ENCODE measurements at regions not wholly inside any gene's neighbourhood (a gene's known extent, or its start where the extent isn't known, plus 50 kb on each side); places are given as distances from the start of the nearest gene placed in this dataset.
"Not testable (repeated sequence)": the region's sequence is repeated elsewhere in the genome, so short reads cannot be mapped to it uniquely, and the experiment has no call there.

- H3K36me3 ChIP-seq (ENCODE audit: insufficient read depth, low read length): no peaks in the 10 kb centered on the region
Observed at GRCh38 chr1:213419401-213420030, 368.5 kb downstream of the RPS6KC1 start.

DNA sequence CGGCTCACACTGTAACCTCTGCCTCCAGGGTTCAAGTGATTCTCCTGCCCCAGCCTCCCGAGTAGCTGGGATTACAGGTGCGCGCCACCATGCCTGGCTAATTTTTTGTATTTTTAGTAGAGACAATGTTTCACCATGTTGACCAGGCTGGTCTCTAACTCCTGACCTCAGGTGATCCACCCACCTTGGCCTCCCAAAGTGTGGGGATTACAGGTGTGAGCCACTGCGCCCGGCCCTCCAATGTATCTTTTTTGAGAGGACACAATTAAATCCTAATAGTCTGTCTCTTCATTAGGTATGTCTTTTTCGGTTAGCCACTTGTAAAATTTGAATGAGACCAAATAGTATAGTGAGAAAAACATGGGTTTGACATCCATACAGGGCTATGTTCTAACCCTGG, 370.1 kb downstream of the RPS6KC1 start:
- H3K36me3 ChIP-seq (ENCODE audit: insufficient read depth, low read length); H3K9ac ChIP-seq (ENCODE audit: low read depth, low read length): not testable (repeated sequence)
- H3K27me3 ChIP-seq (ENCODE audit: control insufficient read depth, insufficient read depth, low read length): peaks cover 23% of the 10 kb centered on the region

More at GRCh38 chr1:213419401-213420030, 368.5 kb downstream of the RPS6KC1 start:
- H3K27me3 ChIP-seq (ENCODE audit: control insufficient read depth, insufficient read depth, low read length): peaks cover 23% of the 10 kb centered on the region
- H3K4me1 ChIP-seq (ENCODE audit: control insufficient read depth, insufficient read depth, low read length): no peaks in the 10 kb centered on the region
- H3K9me3 ChIP-seq (replicated peaks; ENCODE audit: low read length): no peaks in the 10 kb centered on the region
- no peak overlapping the region for H3K4me3 ChIP-seq (ENCODE audit: low read length)
- H3K9ac ChIP-seq (ENCODE audit: low read depth, low read length): no peak overlapping the region
- H3K4me2 ChIP-seq (ENCODE audit: low read length): no peak overlapping the region

GRCh38 chr1:213423041-213423440, 372.0 kb downstream of the RPS6KC1 start:
- Histone ChIP-seq H3K27me3 (ENCODE audit: control insufficient read depth, insufficient read depth, low read length) (peaks cover 23% of the 10 kb centered on the region), H3K9me3 (replicated peaks; ENCODE audit: low read length) (no peaks in the 10 kb centered on the region), H3K4me2 (ENCODE audit: low read length) (no peak overlapping the region), H3K36me3 (ENCODE audit: insufficient read depth, low read length) (no peaks in the 10 kb centered on the region), H3K4me3 (ENCODE audit: low read length) (no peak overlapping the region), H3K4me1 (ENCODE audit: control insufficient read depth, insufficient read depth, low read length) (no peaks in the 10 kb centered on the region), H3K9ac (ENCODE audit: low read depth, low read length) (no peak overlapping the region)

More for the DNA sequence above, 370.1 kb downstream of the RPS6KC1 start:
- not testable (repeated sequence) for H3K9me3 ChIP-seq (replicated peaks; ENCODE audit: low read length); H3K4me2 ChIP-seq (ENCODE audit: low read length); H3K4me1 ChIP-seq (ENCODE audit: control insufficient read depth, insufficient read depth, low read length); H3K4me3 ChIP-seq (ENCODE audit: low read length)

DNA sequence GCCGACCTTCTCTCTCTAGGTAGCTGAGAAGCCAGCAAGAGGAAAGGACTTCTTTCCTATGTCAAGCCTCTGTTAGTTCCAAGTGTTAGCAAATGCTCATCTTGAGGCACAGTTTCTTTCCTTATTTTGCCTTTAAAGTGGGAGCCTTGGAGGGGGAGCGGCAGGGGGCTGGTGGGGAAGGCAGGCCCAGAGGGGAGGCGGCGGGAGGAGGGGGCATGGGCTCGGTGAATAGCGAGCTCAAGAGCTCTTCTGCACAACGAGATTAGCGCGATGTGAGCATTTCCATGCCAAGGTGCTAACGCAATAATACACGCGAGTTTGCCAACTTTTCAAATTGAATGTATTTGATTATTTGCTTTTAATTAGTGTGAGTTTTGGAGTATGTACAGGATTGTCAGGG, 372.6 kb downstream of the RPS6KC1 start:
- H3K9ac ChIP-seq (ENCODE audit: low read depth, low read length): no peak overlapping the region

GRCh38 chr1:213425376-213426030, 374.5 kb downstream of the RPS6KC1 start:
- Histone ChIP-seq H3K9me3 (replicated peaks; ENCODE audit: low read length) (no peaks in the 10 kb centered on the region), H3K4me1 (ENCODE audit: control insufficient read depth, insufficient read depth, low read length) (no peaks in the 10 kb centered on the region), H3K36me3 (ENCODE audit: insufficient read depth, low read length) (no peaks in the 10 kb centered on the region), H3K9ac (ENCODE audit: low read depth, low read length) (no peak overlapping the region), H3K4me2 (ENCODE audit: low read length) (no peak overlapping the region), H3K27me3 (ENCODE audit: control insufficient read depth, insufficient read depth, low read length) (peaks cover 4% of the 10 kb centered on the region), H3K4me3 (ENCODE audit: low read length) (no peak overlapping the region)

More for the DNA sequence above, 372.6 kb downstream of the RPS6KC1 start:
- no peaks in the 10 kb centered on the region for H3K36me3 ChIP-seq (ENCODE audit: insufficient read depth, low read length)
- H3K9me3 ChIP-seq (replicated peaks; ENCODE audit: low read length): no peaks in the 10 kb centered on the region
- peaks cover 18% of the 10 kb centered on the region for H3K27me3 ChIP-seq (ENCODE audit: control insufficient read depth, insufficient read depth, low read length)
- no peaks in the 10 kb centered on the region for H3K4me1 ChIP-seq (ENCODE audit: control insufficient read depth, insufficient read depth, low read length)
- no peak overlapping the region for H3K4me2 ChIP-seq (ENCODE audit: low read length)
- H3K4me3 ChIP-seq (ENCODE audit: low read length): no peak overlapping the region

DNA sequence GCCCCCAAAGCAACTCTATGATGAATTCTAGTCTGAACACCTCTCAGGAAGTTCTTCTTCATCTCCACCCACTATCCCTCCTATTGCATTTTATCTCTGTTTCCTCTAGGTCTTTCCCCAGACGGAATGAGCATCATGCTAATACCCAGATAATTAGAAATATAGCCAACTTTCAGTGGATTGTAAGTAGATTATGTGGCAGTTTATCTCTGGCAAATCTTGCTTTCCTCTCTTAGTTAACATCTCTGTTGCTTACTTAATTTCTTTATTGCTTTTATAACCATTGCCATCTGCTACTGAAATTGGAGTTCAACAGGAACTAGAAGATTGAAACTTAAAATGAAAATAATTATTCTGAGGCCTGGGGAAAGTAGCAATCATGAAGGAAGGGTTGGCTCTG, 378.6 kb downstream of the RPS6KC1 start:
- Histone ChIP-seq H3K9me3 (replicated peaks; ENCODE audit: low read length) (no peaks in the 10 kb centered on the region), H3K4me2 (ENCODE audit: low read length) (no peak overlapping the region), H3K9ac (ENCODE audit: low read depth, low read length) (no peak overlapping the region), H3K27me3 (ENCODE audit: control insufficient read depth, insufficient read depth, low read length) (no peaks in the 10 kb centered on the region), H3K36me3 (ENCODE audit: insufficient read depth, low read length) (no peaks in the 10 kb centered on the region), H3K4me3 (ENCODE audit: low read length) (no peak overlapping the region), H3K4me1 (ENCODE audit: control insufficient read depth, insufficient read depth, low read length) (no peaks in the 10 kb centered on the region)

- Histone ChIP-seq H3K27me3 (ENCODE audit: control insufficient read depth, insufficient read depth, low read length) (no peaks in the 10 kb centered on the region), H3K36me3 (ENCODE audit: insufficient read depth, low read length) (no peaks in the 10 kb centered on the region), H3K9me3 (replicated peaks; ENCODE audit: low read length) (no peaks in the 10 kb centered on the region), H3K9ac (ENCODE audit: low read depth, low read length) (no peak overlapping the region), H3K4me1 (ENCODE audit: control insufficient read depth, insufficient read depth, low read length) (no peaks in the 10 kb centered on the region), H3K4me3 (ENCODE audit: low read length) (no peak overlapping the region), H3K4me2 (ENCODE audit: low read length) (no peak overlapping the region)
Observed at GRCh38 chr1:213435715-213436114, 384.7 kb downstream of the RPS6KC1 start.

DNA sequence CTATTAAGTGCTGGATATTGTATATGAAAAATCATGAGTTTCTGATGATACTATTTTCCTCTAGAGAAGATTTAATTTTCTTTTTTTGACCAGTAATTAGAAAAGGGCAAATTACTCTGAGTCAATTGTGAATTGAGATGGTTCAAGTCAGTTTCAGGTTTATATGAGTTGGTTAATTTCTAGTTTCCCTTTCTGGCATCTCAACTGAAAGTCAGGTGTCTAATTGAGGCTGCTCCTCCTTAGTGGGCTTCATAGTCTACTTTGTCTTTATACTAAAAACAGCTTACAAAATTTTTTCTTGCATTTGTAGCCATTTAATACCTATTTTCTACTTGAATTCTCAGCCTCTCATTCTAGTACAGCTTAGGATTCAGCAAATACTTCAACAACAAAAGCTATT, 387.3 kb downstream of the RPS6KC1 start:
- no peaks in the 10 kb centered on the region for H3K27me3 ChIP-seq (ENCODE audit: control insufficient read depth, insufficient read depth, low read length)

GRCh38 chr1:213439703-213440102, 388.7 kb downstream of the RPS6KC1 start:
- H3K4me3 ChIP-seq (ENCODE audit: low read length): no peak overlapping the region
- no peak overlapping the region for H3K9ac ChIP-seq (ENCODE audit: low read depth, low read length)

More for the DNA sequence above, 387.3 kb downstream of the RPS6KC1 start:
- Histone ChIP-seq H3K36me3 (ENCODE audit: insufficient read depth, low read length) (no peaks in the 10 kb centered on the region), H3K4me2 (ENCODE audit: low read length) (no peak overlapping the region), H3K4me1 (ENCODE audit: control insufficient read depth, insufficient read depth, low read length) (no peaks in the 10 kb centered on the region), H3K9me3 (replicated peaks; ENCODE audit: low read length) (no peaks in the 10 kb centered on the region), H3K4me3 (ENCODE audit: low read length) (no peak overlapping the region), H3K9ac (ENCODE audit: low read depth, low read length) (no peak overlapping the region)

DNA sequence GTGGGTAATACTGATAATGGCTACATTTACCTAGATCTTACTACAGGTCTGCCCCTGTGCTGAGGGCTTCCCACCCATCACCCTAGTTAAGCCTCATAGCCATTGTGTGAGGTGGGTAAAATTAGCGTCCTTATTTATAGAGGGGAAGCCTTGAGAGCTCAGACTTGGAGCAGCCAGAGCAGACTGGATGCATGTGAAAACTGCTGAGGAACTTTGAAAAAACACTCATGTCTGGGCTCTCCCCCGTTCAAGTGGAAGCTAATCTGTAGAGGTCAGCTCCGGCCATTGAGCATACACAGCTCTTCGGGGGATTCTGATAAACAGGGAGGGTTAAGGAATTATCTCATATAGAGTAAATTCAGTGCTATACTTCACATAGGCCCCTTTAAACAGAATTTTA, 389.7 kb downstream of the RPS6KC1 start:
- no peaks in the 10 kb centered on the region for H3K4me1 ChIP-seq (ENCODE audit: control insufficient read depth, insufficient read depth, low read length)
- no peaks in the 10 kb centered on the region for H3K27me3 ChIP-seq (ENCODE audit: control insufficient read depth, insufficient read depth, low read length)
- H3K4me3 ChIP-seq (ENCODE audit: low read length): no peak overlapping the region
- no peaks in the 10 kb centered on the region for H3K36me3 ChIP-seq (ENCODE audit: insufficient read depth, low read length)
- H3K4me2 ChIP-seq (ENCODE audit: low read length): no peak overlapping the region
- H3K9ac ChIP-seq (ENCODE audit: low read depth, low read length): no peak overlapping the region
- no peaks in the 10 kb centered on the region for H3K9me3 ChIP-seq (replicated peaks; ENCODE audit: low read length)

More at GRCh38 chr1:213439703-213440102, 388.7 kb downstream of the RPS6KC1 start:
- Histone ChIP-seq H3K27me3 (ENCODE audit: control insufficient read depth, insufficient read depth, low read length) (no peaks in the 10 kb centered on the region), H3K36me3 (ENCODE audit: insufficient read depth, low read length) (no peaks in the 10 kb centered on the region), H3K4me1 (ENCODE audit: control insufficient read depth, insufficient read depth, low read length) (no peaks in the 10 kb centered on the region), H3K4me2 (ENCODE audit: low read length) (no peak overlapping the region), H3K9me3 (replicated peaks; ENCODE audit: low read length) (no peaks in the 10 kb centered on the region)

DNA sequence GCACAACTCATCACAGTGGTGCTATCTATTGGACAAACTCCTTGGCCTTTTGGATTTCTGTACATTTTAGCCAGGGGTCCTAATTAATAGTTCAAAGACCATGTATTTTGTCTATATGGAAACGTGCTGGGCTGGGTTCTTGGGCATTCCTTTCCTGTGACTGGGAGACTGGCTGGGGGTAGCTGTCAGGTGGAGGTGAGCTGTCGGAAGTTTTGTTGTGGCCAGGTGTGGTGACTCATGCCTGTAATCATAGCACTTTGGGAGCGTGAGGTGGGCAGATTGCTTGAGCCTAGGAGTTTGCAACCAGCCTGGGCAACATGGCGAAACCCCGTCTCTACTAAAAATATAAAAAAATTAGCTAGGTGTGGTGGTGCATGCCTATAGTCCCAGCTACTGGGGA, 392.4 kb downstream of the RPS6KC1 start:
- H3K4me2 ChIP-seq (ENCODE audit: low read length): no peak overlapping the region

GRCh38 chr1:213444224-213444623, 393.2 kb downstream of the RPS6KC1 start:
- no peak overlapping the region for H3K4me3 ChIP-seq (ENCODE audit: low read length)
- H3K27me3 ChIP-seq (ENCODE audit: control insufficient read depth, insufficient read depth, low read length): no peaks in the 10 kb centered on the region
- H3K4me1 ChIP-seq (ENCODE audit: control insufficient read depth, insufficient read depth, low read length): no peaks in the 10 kb centered on the region
- H3K9ac ChIP-seq (ENCODE audit: low read depth, low read length): no peak overlapping the region
- no peak overlapping the region for H3K4me2 ChIP-seq (ENCODE audit: low read length)
- no peaks in the 10 kb centered on the region for H3K36me3 ChIP-seq (ENCODE audit: insufficient read depth, low read length)
- no peaks in the 10 kb centered on the region for H3K9me3 ChIP-seq (replicated peaks; ENCODE audit: low read length)

More for the DNA sequence above, 392.4 kb downstream of the RPS6KC1 start:
- Histone ChIP-seq H3K36me3 (ENCODE audit: insufficient read depth, low read length) (no peaks in the 10 kb centered on the region), H3K4me3 (ENCODE audit: low read length) (no peak overlapping the region), H3K9me3 (replicated peaks; ENCODE audit: low read length) (no peaks in the 10 kb centered on the region), H3K9ac (ENCODE audit: low read depth, low read length) (no peak overlapping the region), H3K27me3 (ENCODE audit: control insufficient read depth, insufficient read depth, low read length) (no peaks in the 10 kb centered on the region), H3K4me1 (ENCODE audit: control insufficient read depth, insufficient read depth, low read length) (no peaks in the 10 kb centered on the region)
